ENCODE measurements at regions not wholly inside any gene's neighbourhood (a gene's known extent, or its start where the extent isn't known, plus 50 kb on each side); places are given as distances from the start of the nearest gene placed in this dataset.

DNA sequence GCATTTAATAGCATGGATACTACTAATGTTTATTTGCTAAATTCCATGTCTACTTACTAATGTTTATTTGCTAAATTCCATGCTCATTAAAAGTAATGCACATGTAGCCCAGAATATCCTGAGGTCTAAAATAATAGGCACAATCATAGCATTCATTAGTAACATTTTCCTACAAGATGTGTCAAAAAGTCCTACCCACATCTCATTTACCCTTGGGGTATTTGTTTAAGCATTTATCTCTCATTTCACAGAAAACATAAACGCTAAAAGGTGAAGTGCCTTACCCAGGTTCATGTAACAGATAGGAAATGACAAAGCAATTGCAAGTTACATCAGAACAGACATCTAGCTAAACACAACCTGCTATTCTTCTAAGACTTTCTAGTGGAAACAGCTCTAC lies 457.1 kb downstream of the HACE1 start:
- H4K8ac ChIP-seq (ENCODE audit: extremely low read depth, insufficient read depth, low read length): no peak overlapping the region
- no peaks in the 10 kb centered on the region for H3K36me3 ChIP-seq (ENCODE audit: control insufficient read depth in 2 of 4, insufficient read depth in 4 of 4, low read length in 3 of 4)
- no peaks in the 10 kb centered on the region for H3K23me2 ChIP-seq (ENCODE audit: low read depth, low read length)
- H4K20me1 ChIP-seq (replicated peaks in 1 of 2; ENCODE audit: control insufficient read depth in 1 of 2, insufficient read depth in 2 of 2, low read length in 2 of 2): no peaks in the 10 kb centered on the region
- H3K27ac ChIP-seq (ENCODE audit: low read depth, low read length): no peak overlapping the region
- H3K9me3 ChIP-seq (ENCODE audit: insufficient read depth in 2 of 2, low read depth in 1 of 2, low read length in 1 of 2): no peaks in the 10 kb centered on the region
- ChIA-PET CTCF (ENCODE audit: partially characterized antibody) (interaction anchor here (1.0 kb wide), 1 partner anchor 18 kb away, joined by 3 read pairs; no protein-coding TSS in a partner anchor), POLR2A (ENCODE audit: partially characterized antibody) (no interaction called here)
- H2BK120ac ChIP-seq (replicated peaks; ENCODE audit: low read depth, low read length): no peak overlapping the region
- no peaks in the 10 kb centered on the region for H3K79me2 ChIP-seq (ENCODE audit: control insufficient read depth in 1 of 2, insufficient read depth in 2 of 2, low read length in 2 of 2)
- H3K4ac ChIP-seq (replicated peaks; ENCODE audit: insufficient read length, low read depth, low read length): no peak overlapping the region
- no peak overlapping the region for H3K14ac ChIP-seq (ENCODE audit: insufficient read length)
- no peak overlapping the region for H4K91ac ChIP-seq (replicated peaks; ENCODE audit: insufficient read length, low read length)
- H2AFZ ChIP-seq (ENCODE audit: low read length): no peak overlapping the region
- no peak overlapping the region for H4K5ac ChIP-seq (ENCODE audit: insufficient read length, low read depth, low read length)
- no peak overlapping the region for H3K4me3 ChIP-seq (ENCODE audit: extremely low read depth in 1 of 4, insufficient read depth in 2 of 4, low read depth in 3 of 4, low read length in 4 of 4)
- DNase-seq (ENCODE audit: low read depth in 1 of 2, low spot score in 2 of 2) (no peak), FAIRE-seq (no peak)
- H2BK15ac ChIP-seq (ENCODE audit: low read length): no peak overlapping the region
- H2BK12ac ChIP-seq (ENCODE audit: low read depth, low read length): no peak overlapping the region
- H3K18ac ChIP-seq (ENCODE audit: extremely low read depth, low read length): no peak overlapping the region
- no peaks in the 10 kb centered on the region for H3K4me1 ChIP-seq (replicated peaks in 1 of 4; ENCODE audit: control insufficient read depth in 3 of 4, insufficient read depth in 4 of 4, low read length in 3 of 4)
- WGBS, 2 experiments (ENCODE audit: extremely low coverage in 1 of 2, insufficient coverage in 1 of 2, insufficient read length in 1 of 2, insufficient replicate concordance in 2 of 2, low coverage in 1 of 2, low lambda C conversion rate in 2 of 2, missing lambda C conversion rate in 1 of 2): 93% methylated on average over 1 of the region's 1 CpG; no CpG with 5 or more reads in 1 of the 2 experiments
- no peak overlapping the region for H3K9ac ChIP-seq (replicated peaks in 1 of 4; ENCODE audit: extremely low read depth in 1 of 4, low read depth in 3 of 4, low read length in 3 of 4)
- no peak overlapping the region for H2BK20ac ChIP-seq (ENCODE audit: low read length)
- no peak overlapping the region for H3K56ac ChIP-seq (replicated peaks; ENCODE audit: insufficient read length, low read depth, low read length)
- no peaks in the 10 kb centered on the region for H3K79me1 ChIP-seq (ENCODE audit: low read depth, low read length)
- H3K23ac ChIP-seq (ENCODE audit: insufficient read length): no peak overlapping the region
- H3K27me3 ChIP-seq (replicated peaks in 1 of 4; ENCODE audit: control insufficient read depth in 3 of 4, extremely low read depth in 1 of 4, insufficient read depth in 3 of 4, low read length in 3 of 4): no peaks in the 10 kb centered on the region
- no peak for TF ChIP-seq RNF2 (IDR thresholded peaks at IDR 0.05; ENCODE audit: borderline replicate concordance, low read depth, low read length, missing control alignments, poor library complexity, severe bottlenecking)
- TF ChIP-seq MAFK (IDR thresholded peaks at IDR 0.05; ENCODE audit: low read depth, low read length): no peak
- TF ChIP-seq TCF12 (IDR thresholded peaks at IDR 0.05; ENCODE audit: low read depth, low read length): no peak
- no peak for TF ChIP-seq FOSL1 (IDR thresholded peaks at IDR 0.05; ENCODE audit: insufficient read depth, low read depth, low read length)
- no peak for TF ChIP-seq SIN3A (conservative IDR thresholded peaks at IDR 0.05 in 1 of 2, IDR thresholded peaks at IDR 0.05 in 1 of 2; ENCODE audit: low read depth in 1 of 2, low read length in 2 of 2)
- no peak for TF ChIP-seq SP2 (IDR thresholded peaks at IDR 0.05; ENCODE audit: low read length)
- TF ChIP-seq, protein P1, sequence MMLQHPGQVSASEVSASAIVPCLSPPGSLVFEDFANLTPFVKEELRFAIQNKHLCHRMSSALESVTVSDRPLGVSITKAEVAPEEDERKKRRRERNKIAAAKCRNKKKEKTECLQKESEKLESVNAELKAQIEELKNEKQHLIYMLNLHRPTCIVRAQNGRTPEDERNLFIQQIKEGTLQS (IDR thresholded peaks at IDR 0.05; ENCODE audit: insufficient read depth, low read depth, low read length): no peak
- no peak for TF ChIP-seq RFX5 (IDR thresholded peaks at IDR 0.05; ENCODE audit: borderline replicate concordance, low read depth, low read length)
- no peak overlapping the region for H2BK5ac ChIP-seq (ENCODE audit: low read depth, low read length)
- H2AK5ac ChIP-seq (ENCODE audit: low read depth, low read length): no peak overlapping the region
- no peak overlapping the region for H3K4me2 ChIP-seq (ENCODE audit: insufficient read depth in 1 of 2, low read depth in 2 of 2, low read length in 2 of 2)

All from H1 (cell line).